Left renal pelvis (tissue), 4 donors: ENCODE measurements at regions not wholly inside any gene's neighbourhood (a gene's known extent, or its start where the extent isn't known, plus 50 kb on each side); places are given as distances from the start of the nearest gene placed in this dataset.
A peak's percentile ranks its signal among the peaks of the same experiment; 100 is the strongest.

ENCODE experiments used
- DNase-seq, 4 donors: peaks; one replicate each; pipeline ENCODE4 v3.0.0-alpha.2; 2013; ENCODE audit warnings: low read depth in 4 of 4, low spot score in 3 of 4

DNA sequence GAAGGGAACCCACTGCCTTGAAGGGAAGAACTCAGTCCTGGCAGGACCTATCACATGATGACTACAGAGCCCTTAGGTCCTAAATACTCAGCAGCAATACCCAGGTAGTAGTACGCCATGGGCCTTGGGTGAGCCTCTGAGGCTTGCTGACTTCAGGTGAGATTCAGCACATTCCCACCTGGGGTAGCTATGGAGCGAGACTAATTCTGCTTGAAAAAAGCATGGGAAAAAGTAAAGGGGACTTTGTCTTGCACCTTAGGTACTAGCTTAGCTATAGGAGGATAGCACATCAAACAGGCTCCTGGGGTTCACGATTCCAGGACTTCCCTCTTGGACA lies 98.2 kb upstream of the MEOX2 start:
- DNase-seq = no peak

DNA sequence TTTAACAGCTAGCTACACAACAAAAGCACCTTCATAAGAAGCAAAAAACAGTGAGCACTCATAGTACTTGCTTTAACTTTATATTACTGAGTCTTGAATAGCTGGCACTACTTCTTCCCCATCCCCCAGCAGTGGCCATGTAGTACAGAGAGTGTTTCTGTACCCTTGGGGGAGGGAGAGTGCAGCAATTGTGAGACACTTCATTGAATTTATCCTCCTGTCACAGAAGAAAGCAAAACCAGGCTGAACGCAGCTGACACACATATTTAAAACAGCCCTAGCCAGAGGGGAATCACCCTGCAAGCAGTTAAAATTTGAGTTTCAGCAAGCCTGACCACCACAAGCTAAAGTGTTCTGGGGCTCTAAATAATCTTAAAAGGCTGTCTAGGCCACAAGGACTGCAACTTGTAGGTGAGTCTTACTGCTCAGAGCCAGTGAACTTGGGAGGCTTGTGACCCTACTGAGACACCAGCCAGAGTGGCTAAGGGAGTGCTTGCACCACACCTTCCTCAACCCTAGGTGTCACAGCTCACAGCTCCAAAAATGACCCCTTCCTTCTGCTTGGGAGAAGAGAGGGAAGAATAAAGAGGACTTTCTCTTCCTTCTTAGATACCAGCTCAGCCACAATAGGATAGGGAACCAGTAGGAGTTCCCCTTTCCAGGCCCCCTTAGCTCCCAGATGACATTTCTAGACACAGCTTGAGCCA lies 97.7 kb upstream of the MEOX2 start:
- DNase-seq = peak in 1 of 4 donors; percentile 32

DNA sequence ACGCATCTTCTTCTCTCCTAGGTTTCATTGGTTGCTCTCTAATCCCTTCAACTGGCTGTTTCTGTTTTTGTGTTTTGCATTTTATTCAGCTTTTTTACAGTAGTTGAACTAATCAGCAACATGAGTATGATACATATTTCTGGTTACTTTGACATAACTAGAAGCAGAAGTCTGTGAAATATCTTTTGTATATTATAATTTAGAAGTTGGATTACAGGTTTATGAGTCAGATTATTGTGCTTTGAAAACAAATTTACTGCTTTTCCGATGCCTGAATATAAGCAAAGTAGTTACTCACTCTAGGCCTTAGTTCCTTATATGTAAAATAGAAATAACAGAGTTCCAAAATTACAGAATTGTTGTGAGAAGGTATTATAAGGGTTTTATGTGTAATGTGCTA lies 96.2 kb upstream of the MEOX2 start:
- no peak for DNase-seq

DNA sequence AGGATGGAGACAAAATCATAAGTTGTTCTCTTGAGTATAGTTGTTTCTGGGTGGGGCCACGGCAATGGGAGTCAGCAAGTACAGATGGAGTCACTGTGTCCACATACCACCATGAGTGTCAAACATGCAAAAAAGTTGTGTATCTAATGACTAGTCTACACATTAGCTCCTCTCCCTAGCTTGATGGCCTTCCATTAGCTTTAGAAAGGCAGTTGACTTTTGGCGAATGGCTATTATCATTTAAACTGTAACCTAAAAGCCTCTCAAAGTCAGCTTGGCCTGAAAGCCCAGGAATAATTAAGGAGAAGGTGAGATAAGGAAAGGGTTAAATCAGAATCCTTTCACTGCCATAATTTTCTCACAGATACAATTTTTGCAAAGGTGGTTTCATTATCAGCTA lies 95.5 kb upstream of the MEOX2 start:
- DNase-seq = no peak

DNA sequence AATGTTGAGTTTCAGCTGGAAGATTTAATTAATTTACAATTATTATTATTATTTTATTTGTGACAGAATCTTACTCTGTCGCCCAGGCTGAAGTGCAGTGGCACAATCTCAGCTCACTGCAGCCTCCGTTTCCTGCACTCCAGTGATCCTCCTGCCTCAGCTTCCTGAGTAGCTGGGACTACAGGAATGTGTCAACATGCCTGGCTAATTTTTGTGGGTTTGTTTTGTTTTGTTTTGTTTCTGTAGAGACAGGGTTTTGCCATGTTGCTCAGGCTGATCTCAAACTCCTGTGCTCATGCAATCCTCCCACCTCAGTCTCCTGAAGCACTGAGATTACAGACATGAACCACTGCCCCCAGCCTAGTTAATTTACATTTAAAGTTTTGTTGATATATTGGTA lies 93.8 kb upstream of the MEOX2 start:
- DNase-seq = no peak

DNA sequence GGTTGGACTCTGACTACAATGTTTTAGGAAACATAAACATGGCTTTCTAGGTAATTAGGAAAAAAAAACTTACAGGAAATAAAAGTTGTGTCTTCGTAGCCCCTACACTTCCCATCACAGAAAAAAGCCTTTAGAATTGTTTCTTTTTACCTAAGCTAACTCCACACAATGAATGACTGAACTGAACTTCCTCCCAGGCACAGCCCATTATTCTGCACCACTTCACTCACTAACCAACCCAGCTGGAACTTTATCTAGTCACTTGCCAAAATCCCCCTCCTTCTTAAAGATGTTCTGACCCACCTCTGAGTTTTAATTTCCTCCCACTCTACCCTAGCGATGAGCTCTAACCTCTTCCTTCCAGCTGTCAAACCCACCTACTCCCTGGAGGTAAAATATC lies 91.7 kb upstream of the MEOX2 start:
- no peak for DNase-seq

DNA sequence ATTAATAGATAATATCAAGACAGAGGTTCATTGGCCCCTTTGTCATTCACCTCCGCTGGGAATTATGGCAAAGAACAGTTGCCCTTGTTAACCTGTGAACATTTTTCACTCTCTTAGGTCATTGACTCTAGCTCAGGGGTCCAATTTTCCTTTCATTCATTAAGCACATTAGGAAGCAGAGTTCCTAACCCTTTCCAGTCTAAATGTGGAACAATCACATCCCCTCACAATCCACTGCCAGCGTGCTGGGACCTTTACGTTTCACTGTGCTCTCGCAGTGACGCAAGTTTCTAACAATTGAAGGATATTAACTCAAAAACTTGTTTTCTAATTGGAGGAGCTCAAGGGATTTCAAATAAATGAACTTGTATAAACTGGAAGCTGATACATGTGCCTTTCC lies 79.3 kb upstream of the MEOX2 start:
- DNase-seq = no peak

DNA sequence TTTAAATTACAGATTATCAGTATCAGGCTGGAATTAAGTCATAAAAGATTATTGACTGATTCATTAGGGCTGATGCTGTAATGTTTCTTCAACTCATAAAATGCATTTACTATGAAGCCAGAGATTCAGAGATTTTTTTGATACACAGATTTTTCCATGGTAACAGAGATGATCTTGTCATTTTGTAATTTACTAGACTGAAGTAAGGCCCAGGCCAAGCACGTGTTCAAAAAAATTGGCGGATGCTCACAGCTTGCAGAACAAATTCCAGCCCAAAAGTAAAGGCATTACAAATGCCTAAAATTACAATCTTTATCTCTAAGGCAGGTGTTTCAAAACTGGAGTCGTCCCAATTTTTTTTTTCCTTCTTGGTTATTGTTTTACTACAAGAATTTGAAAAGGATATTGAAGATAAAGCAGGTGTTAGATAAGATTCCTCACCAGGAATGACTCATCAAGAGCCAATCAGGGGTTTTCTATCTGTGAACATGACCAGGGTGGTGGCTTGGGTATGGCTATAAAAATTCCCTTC lies 78.4 kb upstream of the MEOX2 start:
- no peak for DNase-seq

DNA sequence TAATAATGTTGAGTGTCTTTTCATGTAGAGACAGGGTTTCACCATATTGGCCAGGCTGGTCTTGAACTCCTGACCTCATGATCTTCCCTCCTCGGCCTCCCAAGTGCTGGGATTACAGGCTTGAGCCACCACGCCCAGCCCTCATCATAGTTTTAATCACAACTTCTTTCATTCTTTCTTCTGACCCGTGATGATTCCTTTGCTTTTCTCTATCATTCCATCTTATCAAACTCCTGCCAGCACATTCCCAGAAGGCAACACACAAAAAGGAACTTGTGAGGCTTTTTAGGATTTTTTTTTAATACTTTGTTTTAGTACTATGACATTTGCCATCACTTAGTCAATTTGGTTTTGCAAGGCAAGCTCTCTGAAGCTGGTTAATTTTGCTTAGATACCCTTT lies 77.5 kb upstream of the MEOX2 start:
- DNase-seq = no peak

DNA sequence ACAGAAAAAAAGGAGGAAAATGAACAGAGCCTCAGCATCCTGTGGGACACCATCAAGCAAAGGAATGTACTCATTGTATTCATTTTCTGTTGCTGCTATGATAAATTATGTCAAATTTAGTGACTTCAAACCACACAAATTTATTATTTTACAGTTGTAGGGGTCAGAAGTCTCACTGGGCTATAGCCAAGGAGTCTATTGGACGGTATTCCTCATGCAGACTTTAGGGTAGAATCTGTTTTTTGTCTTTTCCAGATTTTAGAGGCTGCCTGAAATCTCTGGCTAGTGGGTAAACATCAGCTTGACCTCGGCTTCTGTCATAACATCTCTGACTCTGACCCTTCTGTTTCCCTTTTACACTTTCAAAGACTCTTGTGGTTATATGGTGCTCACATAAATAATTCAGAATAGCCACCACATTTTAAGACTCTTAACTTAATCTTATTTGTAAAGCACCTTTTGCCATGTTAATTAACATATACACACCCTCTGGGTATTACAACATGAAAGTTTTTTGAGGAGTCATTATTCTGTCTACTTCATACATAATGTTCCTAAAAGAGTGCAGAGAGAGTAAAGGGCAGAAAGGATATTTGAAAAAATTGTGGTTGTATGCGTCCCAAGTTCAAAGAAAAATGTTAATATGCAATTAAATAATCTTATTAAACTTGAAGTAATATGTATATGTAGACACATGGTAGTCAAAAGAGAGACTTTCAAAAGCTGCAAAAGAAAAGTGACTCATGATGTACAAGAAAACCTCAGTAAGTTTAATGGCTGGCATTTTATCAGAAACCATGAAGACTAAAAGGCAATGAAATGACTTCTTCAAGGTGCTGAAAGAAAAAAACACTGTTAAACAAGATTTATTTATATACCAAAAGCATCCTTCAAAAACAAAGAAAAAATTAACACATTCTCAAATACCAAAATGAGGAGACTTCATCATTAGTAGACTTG lies 70.8 kb upstream of the MEOX2 start:
- no peak for DNase-seq

DNA sequence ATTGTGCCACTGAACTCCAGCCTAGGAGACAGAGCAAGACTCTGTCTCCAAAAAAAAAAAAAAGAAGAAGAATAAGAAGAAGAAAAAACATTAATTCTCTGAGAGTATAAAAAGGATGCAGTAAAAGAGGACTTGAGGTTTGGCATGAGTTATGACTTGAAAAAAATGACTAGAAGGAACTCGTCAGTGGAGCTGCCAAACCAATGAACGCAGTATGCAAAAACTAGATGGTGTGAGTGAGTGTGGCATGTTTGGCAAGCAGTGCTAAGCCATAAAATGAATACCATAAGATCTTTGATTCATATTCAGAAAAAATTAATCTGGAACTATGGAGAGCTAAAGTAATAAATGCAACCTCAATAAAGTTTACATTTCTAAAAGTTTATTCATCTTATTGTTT lies 68.6 kb upstream of the MEOX2 start:
- no peak for DNase-seq

DNA sequence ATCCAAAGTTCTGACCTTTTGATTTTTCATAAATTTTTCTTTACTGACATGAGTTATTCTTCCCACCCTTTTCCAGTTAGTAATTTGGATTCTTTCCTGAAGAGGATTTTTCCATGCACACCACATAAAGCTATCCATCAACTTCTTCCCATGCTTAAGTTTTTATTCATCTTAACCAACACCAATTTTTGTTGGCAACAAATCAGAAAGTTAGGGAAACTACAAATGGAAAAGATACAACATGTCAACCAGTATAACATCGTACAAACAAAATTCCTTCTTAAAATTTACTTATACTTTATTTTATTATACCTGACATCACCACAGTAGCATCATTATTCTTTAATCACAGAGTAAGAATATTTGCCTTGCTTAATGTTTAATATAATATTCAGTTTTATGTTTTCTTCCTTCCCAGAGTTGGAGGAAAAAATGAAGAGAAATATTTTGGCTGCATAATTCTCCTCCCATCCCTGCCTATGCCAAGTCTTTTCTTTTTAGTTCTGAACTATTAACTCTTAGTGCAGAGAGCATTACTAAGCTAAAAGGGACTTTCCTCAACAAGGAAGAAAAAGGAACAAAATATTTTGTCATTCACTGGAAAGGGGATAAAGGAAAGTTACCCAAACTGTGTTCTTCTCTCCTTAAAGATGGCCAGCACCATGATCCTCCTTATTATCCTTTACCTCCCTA lies 67.5 kb upstream of the MEOX2 start:
- no peak for DNase-seq

DNA sequence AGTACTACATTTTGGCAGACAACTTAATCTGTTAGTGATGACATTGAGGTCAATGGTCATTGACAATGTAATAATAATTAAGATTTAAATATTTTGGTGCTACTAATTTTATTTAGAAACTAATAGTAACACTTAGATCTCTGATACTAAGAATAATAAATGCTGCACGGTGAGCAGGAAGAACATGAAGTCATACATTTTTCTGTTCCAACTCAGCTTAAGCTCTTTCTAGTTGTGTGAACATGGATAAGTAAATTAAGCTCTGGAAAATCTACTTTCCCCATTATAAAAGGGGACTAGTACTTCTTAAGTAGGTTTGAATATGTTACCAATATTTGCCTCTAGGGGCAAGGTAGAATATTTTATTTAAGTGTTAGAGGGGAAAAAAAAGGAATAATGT lies 65.9 kb upstream of the MEOX2 start:
- no peak for DNase-seq

DNA sequence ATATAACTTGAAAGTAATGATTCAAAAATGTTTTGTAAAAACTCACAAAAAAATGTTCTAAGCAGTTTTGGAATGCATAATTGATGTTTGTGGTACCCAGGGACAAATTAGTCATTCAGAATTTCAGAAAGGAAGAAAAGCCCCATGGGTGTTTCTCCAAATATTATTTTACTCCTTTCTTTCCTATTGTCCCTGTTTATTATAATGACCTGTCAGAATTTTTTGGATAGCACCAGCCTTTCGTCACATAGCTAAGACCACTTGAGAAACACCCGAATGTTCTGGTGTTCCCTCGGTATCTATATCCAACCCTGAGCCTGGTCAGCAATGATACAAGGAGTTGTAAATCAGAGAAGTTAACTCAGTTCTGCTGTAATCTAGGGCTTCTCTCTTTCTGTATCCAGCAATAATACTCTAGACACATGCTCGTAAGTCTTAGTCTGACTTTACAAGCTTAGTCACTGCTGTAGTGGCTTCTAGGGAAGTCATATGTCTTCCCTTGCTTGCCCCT lies 64.8 kb upstream of the MEOX2 start:
- no peak for DNase-seq

DNA sequence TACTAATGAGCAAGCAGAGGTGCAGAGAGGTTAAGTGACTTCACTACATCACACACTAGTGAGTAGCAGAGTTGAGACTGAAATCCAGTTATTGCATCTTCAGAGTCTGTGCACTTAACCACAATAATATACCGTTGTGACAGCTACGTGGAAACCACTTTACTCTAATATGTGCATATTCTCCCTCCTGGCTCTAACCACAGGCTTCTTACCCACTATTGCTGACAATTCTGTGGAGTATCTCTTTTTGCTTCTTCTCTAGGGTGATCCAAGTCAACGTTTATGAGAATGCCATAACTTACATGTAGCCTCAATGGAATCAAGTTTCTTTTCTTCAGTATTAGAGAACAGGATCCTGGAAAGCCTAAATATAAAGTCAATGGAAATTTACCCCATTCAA lies 64.2 kb upstream of the MEOX2 start:
- DNase-seq = no peak

DNA sequence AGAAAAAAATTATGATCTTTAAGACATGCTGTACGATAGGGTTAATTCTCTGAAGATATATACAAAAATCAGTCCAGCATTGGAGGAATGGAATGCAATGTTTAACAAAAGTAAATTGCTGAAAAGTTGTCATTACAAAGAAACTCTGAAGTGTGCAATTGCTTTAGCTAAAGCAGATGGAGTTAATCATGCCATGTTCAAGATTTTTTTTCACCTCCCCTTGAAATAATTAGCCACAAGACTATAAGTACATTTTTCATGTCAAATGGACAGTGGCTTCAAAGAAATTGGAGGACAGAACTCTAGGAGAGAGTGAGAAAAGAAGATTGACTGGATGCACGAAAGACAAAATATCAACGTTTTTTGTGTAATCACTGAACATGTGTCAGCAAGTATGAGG lies 63.1 kb upstream of the MEOX2 start:
- DNase-seq = no peak

DNA sequence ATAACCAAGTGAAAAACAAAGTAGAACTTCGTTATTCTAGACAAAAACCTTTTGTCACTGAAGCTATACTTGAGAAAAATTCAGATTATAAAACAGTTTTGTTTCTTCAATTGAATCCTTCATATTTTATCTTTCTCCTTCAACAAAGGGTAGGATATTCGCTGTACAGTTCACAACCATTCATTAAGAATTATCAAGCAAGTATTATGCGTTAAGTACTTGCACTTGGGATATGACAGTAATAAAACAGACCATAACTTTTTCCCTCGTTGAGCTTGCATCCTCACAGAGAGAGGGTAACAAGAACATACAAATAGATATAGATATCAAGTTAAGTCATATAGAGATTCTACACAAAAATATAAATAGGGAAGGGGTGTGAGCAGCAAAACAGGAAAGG lies 61.2 kb upstream of the MEOX2 start:
- no peak for DNase-seq

DNA sequence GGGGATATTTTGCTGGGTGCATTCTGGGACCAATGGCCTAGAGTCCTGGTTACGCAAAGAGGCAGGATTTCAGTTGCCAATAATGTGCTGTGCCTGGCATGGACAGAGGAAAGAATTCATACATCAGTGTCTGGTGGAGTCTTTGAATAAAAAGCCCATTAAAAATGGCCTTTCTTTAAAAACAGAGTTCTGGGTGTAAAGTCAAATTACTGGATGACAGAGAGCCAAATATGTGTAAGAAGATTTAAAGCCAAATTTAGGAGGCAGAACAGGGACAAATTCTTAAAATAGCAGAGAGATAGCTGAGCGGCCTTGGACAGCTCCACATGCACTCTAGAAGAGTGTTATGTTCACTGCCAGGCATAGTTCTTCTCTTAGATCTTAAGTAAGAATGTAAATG lies 60.8 kb upstream of the MEOX2 start:
- DNase-seq = no peak

DNA sequence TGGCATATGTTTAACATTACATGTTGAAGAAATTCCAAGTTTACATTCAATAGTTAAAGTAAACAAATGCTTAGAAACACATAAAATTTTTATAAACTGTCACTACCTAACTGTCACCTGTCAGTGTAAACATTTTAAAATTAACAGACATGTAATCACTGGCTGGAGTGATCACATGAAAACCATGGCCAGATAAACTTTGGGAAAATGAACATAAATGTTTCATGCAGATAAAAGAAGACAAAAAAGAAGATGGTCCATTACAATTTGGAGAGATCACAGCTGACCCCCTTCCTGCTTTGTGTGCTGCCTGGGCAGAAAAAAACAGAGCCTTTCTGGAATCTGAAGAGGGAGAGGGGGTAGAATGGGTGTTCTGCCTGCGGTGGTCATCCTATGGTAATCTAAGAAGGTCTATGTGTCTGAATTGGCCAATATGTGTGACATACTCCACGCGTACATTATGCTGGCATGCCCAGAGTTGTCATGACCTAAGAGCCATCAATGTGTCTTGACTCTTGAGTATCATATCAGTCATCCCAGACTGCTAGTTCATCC lies 57.5 kb upstream of the MEOX2 start:
- no peak for DNase-seq

DNA sequence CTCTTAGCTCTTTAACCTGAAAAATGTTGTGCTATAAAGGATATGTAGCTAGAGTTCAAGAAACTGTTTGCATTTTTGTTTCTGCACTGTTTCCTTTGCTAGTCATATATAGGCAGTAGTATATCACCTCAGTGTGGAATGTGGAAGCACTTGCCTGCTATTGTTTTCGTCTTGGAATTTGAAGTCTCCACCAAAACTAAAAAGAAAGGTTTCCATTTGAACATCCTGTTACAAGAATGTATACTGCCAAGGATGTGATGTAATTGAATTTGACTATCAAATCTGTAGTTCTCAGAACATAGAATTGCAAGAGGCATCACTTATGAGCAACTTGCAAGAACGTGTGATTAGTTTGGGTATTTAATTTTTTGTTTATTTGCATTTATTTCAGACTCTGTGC lies 51.1 kb upstream of the MEOX2 start:
- DNase-seq = no peak
